HEK293 (cell line): ENCODE measurements at regions not wholly inside any gene's neighbourhood (a gene's known extent, or its start where the extent isn't known, plus 50 kb on each side); places are given as distances from the start of the nearest gene placed in this dataset.

Experiments
- CTCF ChIA-PET: fragments of 350-600 bp; formaldehyde crosslinking; extraction: SDS; loops from one replicate; lab custom pipeline; 2021; ENCODE audit warnings: antibody characterized with exemption; lab: Yijun Ruan, JAX
- POLR2A ChIA-PET: fragments of 300-600 bp; formaldehyde crosslinking; extraction: SDS; loops from one replicate; lab custom pipeline; 2020; ENCODE audit warnings: antibody characterized with exemption, inconsistent platforms; lab: Yijun Ruan, JAX
- H3K27ac ChIP-seq: fragments of 200-500 bp; sonication (Bioruptor generic); 2 replicates; pipeline ENCODE4 v1.5.1; 2014; ENCODE audit warnings: low read depth, low read length, control low read depth, inconsistent platforms; ENCODE audit errors: extremely low read depth
- H3K36me3 ChIP-seq, 2 experiments: fragments of 200-500 bp in 1 of 2; sonication (Bioruptor generic) in 1 of 2; 1 replicate in 1 of 2; 2 replicates in 1 of 2; pipeline ENCODE4 v1.5.1; 2014 to 2017; ENCODE audit warnings: inconsistent platforms in 2 of 2, low read length in 2 of 2; ENCODE audit not compliant: control insufficient read depth in 2 of 2, insufficient read depth in 1 of 2
- H3K4me1 ChIP-seq: fragments of 200-500 bp; sonication (Bioruptor generic); 2 replicates; pipeline ENCODE4 v1.5.1; 2014; ENCODE audit warnings: mild to moderate bottlenecking, low read length, inconsistent platforms; ENCODE audit not compliant: control insufficient read depth, insufficient read depth
- H3K4me3 ChIP-seq: 2 replicates; pipeline ENCODE4 v1.5.1; 2011; ENCODE audit warnings: low read depth, mild to moderate bottlenecking, control low read depth, low read length, moderate library complexity
- H3K9me3 ChIP-seq: fragments of 200-500 bp; sonication (Bioruptor generic); 2 replicates; pipeline ENCODE4 v1.5.1; 2014; ENCODE audit warnings: low read depth, low read length, inconsistent platforms; ENCODE audit not compliant: control insufficient read depth, insufficient read depth
- SCRT1 ChIP-seq: fragments of 450-650 bp; formaldehyde crosslinking; IDR thresholded peaks from 2 replicates; pipeline ENCODE4 v1.5.1; 2016; ENCODE audit warnings: missing biosample characterization, missing genetic modification characterization, borderline replicate concordance
- SP2 ChIP-seq: fragments of 450-650 bp; formaldehyde crosslinking; IDR thresholded peaks from 2 replicates; pipeline ENCODE4 v1.5.1; 2016; ENCODE audit warnings: missing biosample characterization, missing genetic modification characterization
- WT1 ChIP-seq: fragments of 450-650 bp; formaldehyde crosslinking; IDR thresholded peaks from 2 replicates; pipeline ENCODE4 v1.5.1; 2016; ENCODE audit warnings: missing biosample characterization, missing genetic modification characterization
- YY1 ChIP-seq: fragments of 450-650 bp; formaldehyde crosslinking; IDR thresholded peaks from 2 replicates; pipeline ENCODE4 v1.5.1; 2018; ENCODE audit warnings: missing biosample characterization, missing genetic modification characterization
- ZBTB49 ChIP-seq: fragments of 450-650 bp; formaldehyde crosslinking; IDR thresholded peaks from 2 replicates; pipeline ENCODE4 v1.5.1; 2016; ENCODE audit warnings: missing biosample characterization, missing genetic modification characterization, low read depth
- ZFP3 ChIP-seq: fragments of 450-650 bp; formaldehyde crosslinking; IDR thresholded peaks from 2 replicates; pipeline ENCODE4 v1.5.1; 2016; ENCODE audit warnings: low read depth, missing biosample characterization, missing genetic modification characterization
- ZNF202 ChIP-seq: fragments of 450-650 bp; formaldehyde crosslinking; IDR thresholded peaks from 2 replicates; pipeline ENCODE4 v1.5.1; 2016; ENCODE audit warnings: missing biosample characterization, missing genetic modification characterization, borderline replicate concordance
- ZNF214 ChIP-seq: fragments of 450-650 bp; formaldehyde crosslinking; IDR thresholded peaks from 2 replicates; pipeline ENCODE4 v1.5.1; 2017; ENCODE audit warnings: missing biosample characterization, mild to moderate bottlenecking, missing genetic modification characterization, borderline replicate concordance
- ZNF248 ChIP-seq: fragments of 450-650 bp; formaldehyde crosslinking; IDR thresholded peaks from 2 replicates; pipeline ENCODE4 v1.5.1; 2017; ENCODE audit warnings: missing biosample characterization, missing genetic modification characterization
- ZNF302 ChIP-seq: fragments of 450-650 bp; formaldehyde crosslinking; IDR thresholded peaks from 2 replicates; pipeline ENCODE4 v1.5.1; 2016; ENCODE audit warnings: missing biosample characterization, missing genetic modification characterization, low read depth
- ZNF324 ChIP-seq: fragments of 450-650 bp; formaldehyde crosslinking; IDR thresholded peaks from 2 replicates; pipeline ENCODE4 v1.5.1; 2016; ENCODE audit warnings: missing biosample characterization, missing genetic modification characterization
- ZNF37A ChIP-seq: fragments of 450-650 bp; IDR thresholded peaks from 2 replicates; pipeline ENCODE4 v1.5.1; 2018; ENCODE audit warnings: missing biosample characterization, missing genetic modification characterization
- ZNF555 ChIP-seq: fragments of 450-650 bp; formaldehyde crosslinking; conservative IDR thresholded peaks from 2 replicates; pipeline ENCODE4 v1.5.1; 2017; ENCODE audit warnings: missing biosample characterization, mild to moderate bottlenecking, missing genetic modification characterization, inconsistent platforms
- ZNF629 ChIP-seq: fragments of 450-650 bp; formaldehyde crosslinking; IDR thresholded peaks from 2 replicates; pipeline ENCODE4 v1.5.1; 2017; ENCODE audit warnings: missing biosample characterization, missing genetic modification characterization
- ZNF670 ChIP-seq: fragments of 450-650 bp; formaldehyde crosslinking; IDR thresholded peaks from 2 replicates; pipeline ENCODE4 v1.5.1; 2016; ENCODE audit warnings: missing biosample characterization, missing genetic modification characterization, low read depth
- ZNF768 ChIP-seq: fragments of 450-650 bp; formaldehyde crosslinking; IDR thresholded peaks from 2 replicates; pipeline ENCODE4 v1.5.1; 2018; ENCODE audit warnings: missing biosample characterization, mild to moderate bottlenecking, missing genetic modification characterization
- ZSCAN5A ChIP-seq: fragments of 450-650 bp; formaldehyde crosslinking; IDR thresholded peaks from 2 replicates; pipeline ENCODE4 v1.5.1; 2016; ENCODE audit warnings: missing biosample characterization, missing genetic modification characterization
- ZXDB ChIP-seq: fragments of 450-650 bp; formaldehyde crosslinking; IDR thresholded peaks from 2 replicates; pipeline ENCODE4 v1.5.1; 2016; ENCODE audit warnings: missing biosample characterization, missing genetic modification characterization
- TF ChIP-seq, protein P1 (sequence below): fragments of 450-650 bp; formaldehyde crosslinking; IDR thresholded peaks from 2 replicates; pipeline ENCODE4 v1.5.1; 2016; ENCODE audit warnings: missing biosample characterization, missing genetic modification characterization
- TF ChIP-seq, protein P2 (sequence below): fragments of 450-650 bp; formaldehyde crosslinking; IDR thresholded peaks from 2 replicates; pipeline ENCODE4 v1.5.1; 2017; ENCODE audit warnings: missing biosample characterization, missing genetic modification characterization
- TF ChIP-seq, protein P3 (sequence below): fragments of 450-650 bp; formaldehyde crosslinking; IDR thresholded peaks from 2 replicates; pipeline ENCODE4 v1.5.1; 2017; ENCODE audit warnings: missing biosample characterization, missing genetic modification characterization

DNA sequence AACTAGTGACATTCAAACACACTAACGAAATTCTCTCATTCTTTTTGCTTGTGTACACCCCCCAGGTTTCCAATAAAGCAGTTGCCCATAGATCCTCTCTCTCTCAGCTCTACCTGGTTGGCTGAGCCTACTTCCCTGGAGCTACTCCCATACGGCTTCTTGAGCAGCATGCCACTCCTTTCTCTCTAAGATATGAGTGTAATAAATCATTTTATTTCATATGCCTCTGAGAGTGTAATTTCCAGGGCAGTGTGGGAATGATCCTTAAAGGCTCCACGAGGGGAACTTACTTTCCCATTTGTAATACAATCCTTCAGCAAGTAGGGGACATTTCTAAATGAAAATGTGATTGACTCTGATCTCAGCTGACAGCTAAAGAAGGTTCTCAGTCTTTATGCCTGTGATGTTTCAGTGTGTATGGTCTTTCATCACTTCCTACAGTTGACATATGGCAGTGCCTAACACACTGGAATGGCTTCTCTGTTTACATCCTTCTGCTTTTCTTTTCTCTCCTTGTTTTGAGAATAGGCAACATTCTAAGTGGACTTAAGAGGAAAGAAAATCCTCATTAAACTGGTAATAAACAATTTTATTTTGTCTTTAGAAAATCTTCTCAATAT is 1194.3 kb upstream of the CDH8 start:
- TF ChIP-seq, protein P1, sequence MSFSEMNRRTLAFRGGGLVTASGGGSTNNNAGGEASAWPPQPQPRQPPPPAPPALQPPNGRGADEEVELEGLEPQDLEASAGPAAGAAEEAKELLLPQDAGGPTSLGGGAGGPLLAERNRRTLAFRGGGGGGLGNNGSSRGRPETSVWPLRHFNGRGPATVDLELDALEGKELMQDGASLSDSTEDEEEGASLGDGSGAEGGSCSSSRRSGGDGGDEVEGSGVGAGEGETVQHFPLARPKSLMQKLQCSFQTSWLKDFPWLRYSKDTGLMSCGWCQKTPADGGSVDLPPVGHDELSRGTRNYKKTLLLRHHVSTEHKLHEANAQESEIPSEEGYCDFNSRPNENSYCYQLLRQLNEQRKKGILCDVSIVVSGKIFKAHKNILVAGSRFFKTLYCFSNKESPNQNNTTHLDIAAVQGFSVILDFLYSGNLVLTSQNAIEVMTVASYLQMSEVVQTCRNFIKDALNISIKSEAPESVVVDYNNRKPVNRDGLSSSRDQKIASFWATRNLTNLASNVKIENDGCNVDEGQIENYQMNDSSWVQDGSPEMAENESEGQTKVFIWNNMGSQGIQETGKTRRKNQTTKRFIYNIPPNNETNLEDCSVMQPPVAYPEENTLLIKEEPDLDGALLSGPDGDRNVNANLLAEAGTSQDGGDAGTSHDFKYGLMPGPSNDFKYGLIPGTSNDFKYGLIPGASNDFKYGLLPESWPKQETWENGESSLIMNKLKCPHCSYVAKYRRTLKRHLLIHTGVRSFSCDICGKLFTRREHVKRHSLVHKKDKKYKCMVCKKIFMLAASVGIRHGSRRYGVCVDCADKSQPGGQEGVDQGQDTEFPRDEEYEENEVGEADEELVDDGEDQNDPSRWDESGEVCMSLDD: no peak
- TF ChIP-seq WT1 (tag by site-specific recombination): no peak
- TF ChIP-seq, protein P2, sequence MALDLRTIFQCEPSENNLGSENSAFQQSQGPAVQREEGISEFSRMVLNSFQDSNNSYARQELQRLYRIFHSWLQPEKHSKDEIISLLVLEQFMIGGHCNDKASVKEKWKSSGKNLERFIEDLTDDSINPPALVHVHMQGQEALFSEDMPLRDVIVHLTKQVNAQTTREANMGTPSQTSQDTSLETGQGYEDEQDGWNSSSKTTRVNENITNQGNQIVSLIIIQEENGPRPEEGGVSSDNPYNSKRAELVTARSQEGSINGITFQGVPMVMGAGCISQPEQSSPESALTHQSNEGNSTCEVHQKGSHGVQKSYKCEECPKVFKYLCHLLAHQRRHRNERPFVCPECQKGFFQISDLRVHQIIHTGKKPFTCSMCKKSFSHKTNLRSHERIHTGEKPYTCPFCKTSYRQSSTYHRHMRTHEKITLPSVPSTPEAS (tag by site-specific recombination): no peak
- TF ChIP-seq ZNF302 (tag by site-specific recombination): no peak
- no peak for TF ChIP-seq ZNF670 (tag by site-specific recombination)
- TF ChIP-seq, protein P3, sequence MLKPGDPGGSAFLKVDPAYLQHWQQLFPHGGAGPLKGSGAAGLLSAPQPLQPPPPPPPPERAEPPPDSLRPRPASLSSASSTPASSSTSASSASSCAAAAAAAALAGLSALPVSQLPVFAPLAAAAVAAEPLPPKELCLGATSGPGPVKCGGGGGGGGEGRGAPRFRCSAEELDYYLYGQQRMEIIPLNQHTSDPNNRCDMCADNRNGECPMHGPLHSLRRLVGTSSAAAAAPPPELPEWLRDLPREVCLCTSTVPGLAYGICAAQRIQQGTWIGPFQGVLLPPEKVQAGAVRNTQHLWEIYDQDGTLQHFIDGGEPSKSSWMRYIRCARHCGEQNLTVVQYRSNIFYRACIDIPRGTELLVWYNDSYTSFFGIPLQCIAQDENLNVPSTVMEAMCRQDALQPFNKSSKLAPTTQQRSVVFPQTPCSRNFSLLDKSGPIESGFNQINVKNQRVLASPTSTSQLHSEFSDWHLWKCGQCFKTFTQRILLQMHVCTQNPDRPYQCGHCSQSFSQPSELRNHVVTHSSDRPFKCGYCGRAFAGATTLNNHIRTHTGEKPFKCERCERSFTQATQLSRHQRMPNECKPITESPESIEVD (tag by site-specific recombination): no peak
- TF ChIP-seq ZNF629 (tag by site-specific recombination): no peak
- TF ChIP-seq ZNF37A (tag by site-specific recombination): no peak
- no peak for TF ChIP-seq ZNF555 (tag by site-specific recombination)
- TF ChIP-seq ZBTB49 (tag by site-specific recombination): no peak
- no peak for TF ChIP-seq ZSCAN5A (tag by site-specific recombination)
- no peak for TF ChIP-seq ZNF214 (tag by site-specific recombination)
- TF ChIP-seq SP2: no peak
- TF ChIP-seq ZNF248 (tag by site-specific recombination): no peak
- no peak for TF ChIP-seq ZNF768 (tag by site-specific recombination)
- H3K36me3 ChIP-seq: no peaks in the 10 kb centered on the region
- no peaks in the 10 kb centered on the region for H3K4me1 ChIP-seq
- CTCF ChIA-PET: no interaction called here
- POLR2A ChIA-PET: no interaction called here
- H3K4me3 ChIP-seq: no peak overlapping the region
- H3K27ac ChIP-seq: no peak overlapping the region
- no peaks in the 10 kb centered on the region for H3K9me3 ChIP-seq

DNA sequence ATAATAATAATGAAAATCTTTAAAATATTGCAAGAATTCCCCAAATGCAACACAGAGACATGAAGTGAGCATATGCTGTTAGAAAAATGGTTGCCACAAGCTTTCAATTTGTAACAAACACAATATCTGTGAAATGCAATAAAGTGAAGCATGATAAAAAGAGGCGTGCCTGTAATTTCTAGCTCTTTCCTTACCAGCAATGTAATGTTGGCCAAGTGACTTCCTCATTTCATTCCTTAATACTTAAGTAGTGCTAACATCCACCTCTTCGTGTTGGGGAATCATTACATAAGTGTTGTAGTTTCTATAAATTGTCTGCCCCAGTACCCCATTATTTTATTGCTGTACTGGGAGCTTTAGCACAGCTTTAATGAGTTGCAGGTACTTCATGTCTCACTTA is 1192.0 kb upstream of the CDH8 start:
- no peak overlapping the region for H3K27ac ChIP-seq
- H3K4me3 ChIP-seq: no peak overlapping the region
- no peaks in the 10 kb centered on the region for H3K36me3 ChIP-seq
- no peaks in the 10 kb centered on the region for H3K4me1 ChIP-seq
- ChIA-PET POLR2A (no interaction called here), CTCF (interaction anchor here (0.6 kb wide), 1 partner anchor 73 kb away, joined by 3 read pairs; no protein-coding TSS in a partner anchor)
- H3K9me3 ChIP-seq: no peaks in the 10 kb centered on the region
- TF ChIP-seq ZBTB49 (tag by site-specific recombination) (no peak), SCRT1 (tag by site-specific recombination) (no peak), ZNF202 (tag by site-specific recombination) (no peak), ZXDB (no peak), YY1 (tag by site-specific recombination) (no peak), ZFP3 (tag by site-specific recombination) (no peak), ZNF324 (tag by site-specific recombination) (no peak)
- TF ChIP-seq, protein P3 (tag by site-specific recombination): no peak
